IMR-90 (cell line): ENCODE measurements at regions not wholly inside any gene's neighbourhood (a gene's known extent, or its start where the extent isn't known, plus 50 kb on each side); places are given as distances from the start of the nearest gene placed in this dataset.

Experiments used
- CTCF ChIP-seq: conservative IDR thresholded peaks from 2 replicates; pipeline ENCODE4 v1.5.1; 2012; ENCODE audit warnings: mild to moderate bottlenecking, low read depth, low read length, improper control_type of control experiment
- POLR2A ChIP-seq: IDR thresholded peaks from 2 replicates; pipeline ENCODE4 v1.6.1; 2012; ENCODE audit warnings: mild to moderate bottlenecking, low read depth, low read length

- TF ChIP-seq CTCF, result no peak
- TF ChIP-seq POLR2A, result no peak
Observed at GRCh38 chr12:125704803-125705202, 639.6 kb downstream of the AACS start.
